ENCODE measurements at regions not wholly inside any gene's neighbourhood (a gene's known extent, or its start where the extent isn't known, plus 50 kb on each side); places are given as distances from the start of the nearest gene placed in this dataset.

- TF ChIP-seq CTCF (conservative IDR thresholded peaks at IDR 0.05; ENCODE audit: low read depth, low read length) (no peak), POLR2A (IDR thresholded peaks at IDR 0.05; ENCODE audit: low read depth, low read length) (no peak), MXI1 (IDR thresholded peaks at IDR 0.05; ENCODE audit: borderline replicate concordance, low read depth, low read length) (no peak), SMC3 (IDR thresholded peaks at IDR 0.05; ENCODE audit: low read depth, low read length) (no peak), RAD21 (IDR thresholded peaks at IDR 0.05; ENCODE audit: low read length) (no peak), RCOR1 (IDR thresholded peaks at IDR 0.05; ENCODE audit: insufficient replicate concordance, low read length) (no peak), RFX5 (IDR thresholded peaks at IDR 0.05; ENCODE audit: low read depth, low read length) (no peak), CEBPB (IDR thresholded peaks at IDR 0.05; ENCODE audit: low read depth, low read length) (no peak)
These were observed 219.3 kb upstream of the PRSS58 start for GRCh38 chr7:142477079-142477651.
